ENCODE measurements at regions not wholly inside any gene's neighbourhood (a gene's known extent, or its start where the extent isn't known, plus 50 kb on each side); places are given as distances from the start of the nearest gene placed in this dataset.

- no peak for TF ChIP-seq POLR2A (IDR thresholded peaks at IDR 0.05)
- no peak for TF ChIP-seq CTCF (IDR thresholded peaks at IDR 0.05)
Measured at GRCh38 chr10:37634351-37634880, 223.0 kb downstream of the ZNF248 start.
